UCSD-AML1 (cell line): ENCODE measurements at regions not wholly inside any gene's neighbourhood (a gene's known extent, or its start where the extent isn't known, plus 50 kb on each side); places are given as distances from the start of the nearest gene placed in this dataset.

Source experiments
- DNase-seq: peaks from one replicate; lab custom pipeline; 2025; ENCODE audit not compliant: unreplicated experiment; lab: John Stamatoyannopoulos, UW

DNA sequence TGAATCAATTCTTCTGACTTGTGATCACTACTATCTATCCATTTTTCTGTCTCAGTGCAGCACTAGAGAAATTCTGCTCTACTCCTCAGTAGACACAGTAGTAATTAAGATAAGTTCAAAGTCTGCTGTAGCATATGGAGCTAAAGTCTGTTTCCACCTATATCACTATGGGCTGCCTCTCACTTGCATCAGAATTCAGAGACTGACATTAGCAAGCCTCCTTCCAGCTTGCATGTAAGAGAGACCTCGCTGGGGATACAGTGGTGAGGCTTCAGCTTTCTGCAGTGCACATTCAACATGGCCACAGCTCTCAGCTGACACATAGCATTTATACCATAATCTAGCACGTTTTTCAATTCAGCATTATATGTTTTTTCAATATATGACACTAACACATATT is 217.0 kb downstream of the PLOD2 start:
- no peak for DNase-seq

DNA sequence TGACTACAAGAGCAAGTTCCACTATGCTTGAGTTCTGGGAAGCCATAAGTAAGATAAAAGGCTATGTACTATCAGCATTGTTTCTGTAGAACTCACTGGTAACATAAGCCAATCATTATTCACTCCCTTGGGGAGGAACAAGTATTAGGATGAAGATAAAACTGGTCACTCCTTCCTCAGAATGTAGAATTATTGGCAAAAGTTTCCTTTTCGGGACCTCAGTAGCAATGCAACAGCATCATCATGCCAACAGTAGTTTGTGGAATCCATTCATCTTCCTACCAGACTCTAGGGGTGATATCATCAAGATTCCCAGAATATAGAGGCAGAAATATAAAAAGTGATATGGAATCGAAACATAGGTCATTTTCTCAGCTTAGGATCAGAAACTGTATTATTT is 209.5 kb downstream of the PLOD2 start:
- DNase-seq = no peak

DNA sequence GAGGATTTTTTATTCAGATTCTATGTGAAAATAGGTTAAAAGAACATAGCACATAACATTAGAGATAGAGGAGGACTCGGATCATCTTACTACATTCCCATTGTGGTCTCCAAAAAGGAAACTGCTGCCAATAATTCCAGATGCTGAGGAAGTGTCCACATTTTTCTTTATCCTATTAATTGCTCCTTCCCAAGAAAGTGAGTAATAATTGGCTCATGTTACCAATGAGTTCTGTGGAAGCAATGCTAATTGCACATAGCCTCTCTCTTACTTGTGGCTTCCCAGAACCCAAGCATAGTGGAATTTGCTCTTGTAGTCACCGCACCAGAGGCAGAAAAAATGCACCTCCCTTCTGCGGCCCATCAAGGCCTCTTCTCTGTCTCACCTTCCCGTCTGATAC is 208.4 kb downstream of the PLOD2 start:
- DNase-seq = no peak

DNA sequence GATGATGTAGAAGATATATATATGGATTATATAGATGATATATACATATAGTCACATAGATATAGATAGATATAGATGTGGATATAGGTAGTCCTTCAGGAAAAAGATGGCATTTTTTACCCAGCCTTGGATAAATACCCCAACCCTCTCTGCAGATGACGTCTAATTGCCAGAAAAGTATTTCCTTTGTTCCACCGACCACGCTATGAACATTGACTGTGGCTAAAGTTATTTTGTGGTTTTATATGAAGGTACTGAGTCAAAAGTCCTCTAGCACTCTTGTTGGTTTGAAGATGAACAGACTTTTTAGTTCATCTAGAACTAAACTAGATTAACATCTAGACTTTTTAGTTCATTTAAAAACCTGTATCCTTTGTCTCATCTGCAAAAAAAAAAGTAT is 207.7 kb downstream of the PLOD2 start:
- no peak for DNase-seq

DNA sequence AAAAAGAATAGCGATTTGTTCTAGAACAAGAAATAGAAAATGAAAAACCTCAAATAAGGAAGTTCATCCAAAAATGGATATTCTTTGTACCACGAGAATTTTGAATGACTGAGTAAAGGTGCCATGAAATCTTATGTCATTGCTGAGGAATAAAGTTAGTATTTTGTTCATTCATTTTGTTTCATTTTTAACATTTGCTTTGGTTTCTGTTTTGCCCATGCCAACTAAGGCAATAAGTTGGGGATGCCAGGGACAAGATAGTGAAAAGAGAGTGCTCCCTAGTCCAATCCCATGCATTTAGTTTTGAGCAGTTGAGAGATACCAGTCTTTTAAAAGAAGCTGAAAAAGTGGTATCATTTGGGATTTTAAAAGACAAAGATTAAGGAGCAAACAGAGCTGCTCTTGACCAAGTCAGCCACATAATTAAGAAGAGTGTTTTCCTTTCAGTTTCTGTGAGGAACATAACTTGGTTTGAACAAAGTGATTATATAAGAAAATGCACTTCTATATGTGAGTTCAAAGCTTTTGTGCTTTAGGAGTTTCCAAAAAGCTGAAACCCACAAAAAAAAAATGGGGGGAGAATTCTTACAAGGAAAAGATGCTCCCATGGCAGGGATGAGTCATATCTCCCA is 201.4 kb downstream of the PLOD2 start:
- no peak for DNase-seq

DNA sequence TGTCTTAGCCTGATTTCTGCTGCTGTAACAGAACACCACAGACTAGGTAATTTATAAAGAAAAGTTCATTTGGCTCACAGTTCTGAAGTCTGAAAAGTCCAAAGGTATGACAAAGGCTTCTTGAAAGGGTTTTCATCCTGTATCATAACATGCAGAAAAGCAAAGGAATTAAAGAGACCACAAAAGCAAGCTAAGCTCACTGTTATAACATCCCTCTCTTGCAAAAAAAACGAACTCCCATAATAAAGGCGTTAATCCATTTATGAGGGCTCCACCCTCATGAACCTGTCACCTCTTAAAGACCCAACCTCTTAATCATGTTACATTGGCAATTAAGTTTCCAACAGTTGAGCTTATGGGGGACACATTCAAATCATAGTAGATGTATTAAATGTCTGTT is 197.9 kb downstream of the PLOD2 start:
- DNase-seq = no peak

DNA sequence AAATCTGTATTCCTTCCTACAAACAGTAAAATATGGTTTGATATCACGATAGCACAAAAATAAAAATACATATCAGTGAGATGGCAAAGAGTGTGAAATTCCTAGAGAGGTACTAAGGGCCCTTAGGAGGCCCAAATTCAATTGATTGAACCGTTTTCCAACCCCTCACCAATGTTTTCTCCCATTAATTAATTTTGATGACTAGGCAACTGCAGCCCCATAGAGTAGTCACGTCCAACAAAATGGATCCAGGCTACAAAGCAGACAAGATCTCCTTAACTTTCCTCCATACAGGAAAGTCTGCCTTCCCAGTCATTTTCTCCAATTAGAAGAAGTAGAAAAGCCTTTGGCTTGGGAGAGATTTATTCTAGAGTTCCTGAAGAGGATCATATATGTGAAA is 193.9 kb downstream of the PLOD2 start:
- no peak for DNase-seq

DNA sequence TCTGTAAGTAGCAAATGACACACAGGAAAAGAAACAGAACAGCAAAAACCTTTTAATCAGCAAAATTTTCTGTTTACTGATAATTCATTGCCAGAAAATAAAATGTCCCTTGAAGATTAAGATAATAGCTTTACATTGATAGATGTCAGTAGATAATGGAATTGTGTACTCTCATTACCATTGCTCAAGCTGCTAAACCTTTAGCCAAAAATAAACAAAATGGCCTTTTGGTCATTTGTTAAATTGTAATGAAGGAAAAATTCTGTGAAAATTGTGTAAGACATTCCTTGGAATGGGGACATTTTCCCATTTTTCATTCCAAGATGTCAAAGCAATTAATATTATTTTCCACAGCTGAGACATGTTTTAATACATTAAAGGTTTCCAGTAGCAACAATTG is 189.8 kb downstream of the PLOD2 start:
- no peak for DNase-seq

DNA sequence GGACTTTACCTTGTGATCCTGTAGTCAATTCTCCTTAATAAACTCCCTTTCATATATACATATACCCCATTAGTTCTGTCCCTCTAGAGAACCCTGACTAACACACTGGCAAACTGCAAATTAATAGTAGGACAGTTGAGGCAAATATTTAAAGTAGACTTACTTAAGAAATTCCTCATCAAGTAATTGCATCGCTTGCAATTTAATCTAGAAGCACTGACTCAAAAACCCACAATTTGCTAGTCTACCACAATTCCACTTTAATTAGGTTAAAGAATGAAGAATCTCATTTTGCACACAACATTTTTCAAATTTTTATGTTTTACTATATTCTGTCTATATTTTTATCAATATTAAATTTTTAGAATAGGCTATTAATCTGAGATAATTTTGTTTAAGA is 188.1 kb downstream of the PLOD2 start:
- DNase-seq = no peak

DNA sequence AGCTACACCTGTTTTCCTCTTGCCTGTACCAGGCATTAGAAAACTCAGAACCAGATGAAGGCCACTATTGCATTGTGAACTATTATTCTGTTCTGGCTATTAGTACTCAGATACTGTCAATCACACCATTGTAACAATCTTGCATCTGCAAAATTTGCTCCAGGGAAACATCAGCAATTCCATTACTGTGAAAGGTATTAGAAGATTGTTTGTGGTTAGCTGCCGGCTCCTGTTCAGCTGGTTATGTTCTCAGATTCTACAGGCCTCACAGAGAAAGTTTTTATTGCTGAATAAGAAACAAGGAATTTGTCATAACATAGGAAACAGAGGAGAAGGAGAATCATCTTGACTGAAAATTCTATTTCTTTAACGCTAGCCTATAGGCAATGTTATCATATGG is 179.9 kb downstream of the PLOD2 start:
- no peak for DNase-seq

DNA sequence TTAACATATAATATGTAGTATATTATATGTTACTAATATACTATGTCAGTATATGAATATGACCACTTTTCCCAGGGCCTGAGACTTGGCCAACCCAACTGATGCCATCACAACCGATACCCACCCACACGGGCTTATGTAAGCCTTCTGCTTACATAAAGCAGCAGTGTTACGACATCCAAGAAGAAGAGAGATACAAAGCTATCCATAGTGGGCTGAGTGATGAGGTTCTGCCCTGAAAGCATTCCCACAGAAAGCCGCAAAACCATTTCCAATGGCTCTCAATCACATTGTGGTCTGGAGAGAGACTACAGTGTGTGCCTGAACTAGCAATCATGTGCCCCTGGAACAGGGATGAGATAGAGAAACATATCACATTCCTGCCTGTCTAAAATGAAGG is 177.9 kb downstream of the PLOD2 start:
- no peak for DNase-seq
